Loucy (cell line): ENCODE measurements at regions not wholly inside any gene's neighbourhood (a gene's known extent, or its start where the extent isn't known, plus 50 kb on each side); places are given as distances from the start of the nearest gene placed in this dataset.

Source experiments
- CTCF ChIP-seq: fragments of 200-600 bp; sonication (generic); conservative IDR thresholded peaks from 2 replicates; pipeline ENCODE4 v1.5.1; 2014; ENCODE audit warnings: mild to moderate bottlenecking, antibody characterized with exemption, low read length
- EZH2phosphoT487 ChIP-seq: fragments of 200-600 bp; IDR thresholded peaks from 2 replicates; pipeline ENCODE4 v1.6.1; 2018; ENCODE audit warnings: antibody characterized with exemption, mild to moderate bottlenecking, moderate library complexity, borderline replicate concordance

- no peak for TF ChIP-seq EZH2phosphoT487
- TF ChIP-seq CTCF, result no peak
These were observed 948.6 kb downstream of the GATA3 start for GRCh38 chr10:9003122-9003521.
